ENCODE measurements at regions not wholly inside any gene's neighbourhood (a gene's known extent, or its start where the extent isn't known, plus 50 kb on each side); places are given as distances from the start of the nearest gene placed in this dataset.

DNA sequence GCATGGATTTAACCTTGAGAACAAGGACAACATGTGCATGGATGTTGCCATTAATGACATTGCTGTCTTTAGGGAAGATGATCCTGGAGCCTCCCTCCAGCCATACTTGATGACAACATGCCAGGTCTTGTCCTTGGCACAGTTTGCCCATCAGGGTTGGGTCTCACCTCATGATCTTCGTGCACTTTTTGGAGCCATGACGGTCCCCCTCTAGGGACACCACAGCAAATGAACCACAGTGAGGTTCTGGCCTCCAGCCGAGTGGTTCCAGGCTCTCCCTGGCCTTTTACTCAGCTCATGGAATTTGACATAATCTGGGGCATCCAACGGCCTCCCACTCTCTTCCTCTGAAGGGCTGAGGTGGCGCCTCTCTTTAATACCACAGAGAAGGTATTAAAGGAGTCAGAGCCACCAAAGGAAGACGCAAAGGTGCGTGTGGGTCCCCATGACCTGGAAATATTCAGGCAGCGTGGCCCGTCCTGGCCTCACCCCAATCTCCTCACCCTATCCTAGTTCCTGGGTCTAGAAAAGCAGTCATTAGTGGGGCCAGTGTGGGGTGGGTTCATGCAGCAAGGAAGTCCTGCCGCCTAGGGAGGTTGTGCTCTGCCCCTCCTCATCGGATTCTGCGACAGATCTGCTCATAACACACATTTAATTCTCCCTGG, 184.8 kb downstream of the CXCL12 start:
- TF ChIP-seq, protein P1, sequence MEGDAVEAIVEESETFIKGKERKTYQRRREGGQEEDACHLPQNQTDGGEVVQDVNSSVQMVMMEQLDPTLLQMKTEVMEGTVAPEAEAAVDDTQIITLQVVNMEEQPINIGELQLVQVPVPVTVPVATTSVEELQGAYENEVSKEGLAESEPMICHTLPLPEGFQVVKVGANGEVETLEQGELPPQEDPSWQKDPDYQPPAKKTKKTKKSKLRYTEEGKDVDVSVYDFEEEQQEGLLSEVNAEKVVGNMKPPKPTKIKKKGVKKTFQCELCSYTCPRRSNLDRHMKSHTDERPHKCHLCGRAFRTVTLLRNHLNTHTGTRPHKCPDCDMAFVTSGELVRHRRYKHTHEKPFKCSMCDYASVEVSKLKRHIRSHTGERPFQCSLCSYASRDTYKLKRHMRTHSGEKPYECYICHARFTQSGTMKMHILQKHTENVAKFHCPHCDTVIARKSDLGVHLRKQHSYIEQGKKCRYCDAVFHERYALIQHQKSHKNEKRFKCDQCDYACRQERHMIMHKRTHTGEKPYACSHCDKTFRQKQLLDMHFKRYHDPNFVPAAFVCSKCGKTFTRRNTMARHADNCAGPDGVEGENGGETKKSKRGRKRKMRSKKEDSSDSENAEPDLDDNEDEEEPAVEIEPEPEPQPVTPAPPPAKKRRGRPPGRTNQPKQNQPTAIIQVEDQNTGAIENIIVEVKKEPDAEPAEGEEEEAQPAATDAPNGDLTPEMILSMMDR (IDR thresholded peaks at IDR 0.05): no peak
- no peak for TF ChIP-seq POLR2AphosphoS5 (IDR thresholded peaks at IDR 0.05)
